HEK293 (cell line): ENCODE measurements at regions not wholly inside any gene's neighbourhood (a gene's known extent, or its start where the extent isn't known, plus 50 kb on each side); places are given as distances from the start of the nearest gene placed in this dataset.

ENCODE experiments used
- CTCF ChIA-PET: fragments of 350-600 bp; formaldehyde crosslinking; extraction: SDS; loops from one replicate; lab custom pipeline; 2021; ENCODE audit warnings: antibody characterized with exemption; lab: Yijun Ruan, JAX
- POLR2A ChIA-PET: fragments of 300-600 bp; formaldehyde crosslinking; extraction: SDS; loops from one replicate; lab custom pipeline; 2020; ENCODE audit warnings: antibody characterized with exemption, inconsistent platforms; lab: Yijun Ruan, JAX
- H3K27ac ChIP-seq: fragments of 200-500 bp; sonication (Bioruptor generic); 2 replicates; pipeline ENCODE4 v1.5.1; 2014; ENCODE audit warnings: low read depth, low read length, control low read depth, inconsistent platforms; ENCODE audit errors: extremely low read depth
- H3K36me3 ChIP-seq, 2 experiments: fragments of 200-500 bp in 1 of 2; sonication (Bioruptor generic) in 1 of 2; 1 replicate in 1 of 2; 2 replicates in 1 of 2; pipeline ENCODE4 v1.5.1; 2014 to 2017; ENCODE audit warnings: inconsistent platforms in 2 of 2, low read length in 2 of 2; ENCODE audit not compliant: control insufficient read depth in 2 of 2, insufficient read depth in 1 of 2
- H3K4me1 ChIP-seq: fragments of 200-500 bp; sonication (Bioruptor generic); 2 replicates; pipeline ENCODE4 v1.5.1; 2014; ENCODE audit warnings: mild to moderate bottlenecking, low read length, inconsistent platforms; ENCODE audit not compliant: control insufficient read depth, insufficient read depth
- H3K4me3 ChIP-seq: 2 replicates; pipeline ENCODE4 v1.5.1; 2011; ENCODE audit warnings: low read depth, mild to moderate bottlenecking, control low read depth, low read length, moderate library complexity
- H3K9me3 ChIP-seq: fragments of 200-500 bp; sonication (Bioruptor generic); 2 replicates; pipeline ENCODE4 v1.5.1; 2014; ENCODE audit warnings: low read depth, low read length, inconsistent platforms; ENCODE audit not compliant: control insufficient read depth, insufficient read depth
- IKZF3 ChIP-seq: fragments of 450-650 bp; IDR thresholded peaks from 2 replicates; pipeline ENCODE4 v1.5.0; 2018; ENCODE audit warnings: missing biosample characterization, mild to moderate bottlenecking, missing genetic modification characterization, moderate library complexity
- PATZ1 ChIP-seq: fragments of 450-650 bp; formaldehyde crosslinking; IDR thresholded peaks from 2 replicates; pipeline ENCODE4 v1.5.1; 2016; ENCODE audit warnings: missing biosample characterization, missing genetic modification characterization
- YY1 ChIP-seq: fragments of 450-650 bp; formaldehyde crosslinking; IDR thresholded peaks from 2 replicates; pipeline ENCODE4 v1.5.1; 2018; ENCODE audit warnings: missing biosample characterization, missing genetic modification characterization
- ZNF114 ChIP-seq: fragments of 450-650 bp; formaldehyde crosslinking; IDR thresholded peaks from 2 replicates; pipeline ENCODE4 v1.5.0; 2017; ENCODE audit warnings: missing biosample characterization, missing genetic modification characterization
- ZNF121 ChIP-seq: fragments of 450-650 bp; formaldehyde crosslinking; IDR thresholded peaks from 2 replicates; pipeline ENCODE4 v1.5.1; 2016; ENCODE audit warnings: missing biosample characterization, missing genetic modification characterization
- ZNF132 ChIP-seq: fragments of 450-650 bp; formaldehyde crosslinking; IDR thresholded peaks from 2 replicates; pipeline ENCODE4 v1.5.1; 2017; ENCODE audit warnings: missing biosample characterization, missing genetic modification characterization, borderline replicate concordance
- ZNF148 ChIP-seq: fragments of 450-650 bp; formaldehyde crosslinking; IDR thresholded peaks from 2 replicates; pipeline ENCODE4 v1.5.0; 2017; ENCODE audit warnings: missing biosample characterization, missing genetic modification characterization, borderline replicate concordance
- ZNF19 ChIP-seq: fragments of 450-650 bp; formaldehyde crosslinking; IDR thresholded peaks from 2 replicates; pipeline ENCODE4; 2016; ENCODE audit warnings: missing biosample characterization, missing genetic modification characterization, low read depth
- ZNF24 ChIP-seq: fragments of 450-650 bp; formaldehyde crosslinking; IDR thresholded peaks from 2 replicates; pipeline ENCODE4 v1.5.1; 2016; ENCODE audit warnings: missing biosample characterization, missing genetic modification characterization
- ZNF26 ChIP-seq: fragments of 450-650 bp; formaldehyde crosslinking; IDR thresholded peaks from 2 replicates; pipeline ENCODE4 v1.5.1; 2016; ENCODE audit warnings: missing biosample characterization, missing genetic modification characterization
- ZNF549 ChIP-seq: fragments of 450-650 bp; IDR thresholded peaks from 2 replicates; pipeline ENCODE4 v1.5.1; 2018; ENCODE audit warnings: missing biosample characterization, missing genetic modification characterization, mild to moderate bottlenecking, inconsistent platforms, moderate library complexity
- ZNF555 ChIP-seq: fragments of 450-650 bp; formaldehyde crosslinking; conservative IDR thresholded peaks from 2 replicates; pipeline ENCODE4 v1.5.1; 2017; ENCODE audit warnings: missing biosample characterization, mild to moderate bottlenecking, missing genetic modification characterization, inconsistent platforms
- ZNF596 ChIP-seq: fragments of 450-650 bp; IDR thresholded peaks from 2 replicates; pipeline ENCODE4 v1.5.0; 2018; ENCODE audit warnings: missing biosample characterization, mild to moderate bottlenecking, missing genetic modification characterization, moderate library complexity
- ZNF623 ChIP-seq: fragments of 450-650 bp; formaldehyde crosslinking; IDR thresholded peaks from 2 replicates; pipeline ENCODE4 v1.5.1; 2016; ENCODE audit warnings: missing biosample characterization, missing genetic modification characterization
- ZNF645 ChIP-seq: fragments of 450-650 bp; formaldehyde crosslinking; IDR thresholded peaks from 2 replicates; pipeline ENCODE4; 2016; ENCODE audit warnings: missing biosample characterization, missing genetic modification characterization
- ZNF660 ChIP-seq: fragments of 450-650 bp; IDR thresholded peaks from 2 replicates; pipeline ENCODE4 v1.5.1; 2018; ENCODE audit warnings: missing biosample characterization, mild to moderate bottlenecking, missing genetic modification characterization
- ZNF704 ChIP-seq: fragments of 450-650 bp; formaldehyde crosslinking; IDR thresholded peaks from 2 replicates; pipeline ENCODE4 v1.5.1; 2016; ENCODE audit warnings: missing biosample characterization, missing genetic modification characterization
- ZNF76 ChIP-seq: fragments of 450-650 bp; formaldehyde crosslinking; IDR thresholded peaks from 2 replicates; pipeline ENCODE4; 2016; ENCODE audit warnings: low read depth, missing biosample characterization, missing genetic modification characterization, borderline replicate concordance

GRCh38 chr5:145681216-145681615 is 153.9 kb downstream of the PRELID2 start:
- Histone ChIP-seq H3K9me3 (no peaks in the 10 kb centered on the region), H3K4me1 (no peaks in the 10 kb centered on the region; the same call in 1 of the 2 replicates), H3K27ac (no peak overlapping the region), H3K36me3 (no peaks in the 10 kb centered on the region), H3K4me3 (no peak overlapping the region)
- TF ChIP-seq ZNF19 (tag by site-specific recombination): no peak
- TF ChIP-seq ZNF132 (tag by site-specific recombination): no peak
- no peak for TF ChIP-seq ZNF555 (tag by site-specific recombination)
- TF ChIP-seq ZNF24: no peak
- TF ChIP-seq ZNF596 (tag by site-specific recombination): no peak
- TF ChIP-seq PATZ1 (tag by site-specific recombination): no peak
- TF ChIP-seq ZNF121: no peak
- no peak for TF ChIP-seq ZNF645 (tag by site-specific recombination)
- no peak for TF ChIP-seq ZNF76
- TF ChIP-seq IKZF3 (tag by site-specific recombination): no peak
- POLR2A ChIA-PET: interaction anchor here (0.9 kb wide), 1 partner anchor 15 kb away, joined by 3 read pairs; no protein-coding TSS in a partner anchor
- CTCF ChIA-PET: interaction anchor here (0.6 to 2.4 kb wide), 21 partner anchors 8 to 1333 kb away, joined by 3 to 11 read pairs (median 4); no protein-coding TSS in a partner anchor

DNA sequence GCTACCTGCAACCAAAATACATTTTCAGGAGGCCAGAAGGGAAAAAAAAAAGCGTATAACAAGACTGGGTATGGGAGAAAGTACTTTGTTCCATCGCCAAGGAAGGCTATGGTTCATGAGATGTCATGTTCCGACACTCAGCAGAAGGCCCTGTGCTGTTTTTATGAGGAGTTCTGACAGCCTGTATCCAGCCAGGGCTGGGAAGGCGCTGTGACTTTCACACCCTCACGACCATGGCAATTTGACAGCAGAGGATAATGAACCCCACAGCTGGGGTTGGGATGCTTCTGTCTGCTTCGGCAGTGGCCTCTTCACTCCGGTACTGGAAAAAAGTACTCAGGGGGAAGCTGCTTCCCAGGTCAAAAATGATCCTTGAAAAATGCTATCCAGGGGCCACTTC is 154.4 kb downstream of the PRELID2 start:
- H3K4me1 ChIP-seq: no peaks in the 10 kb centered on the region; the same call in 1 of the 2 replicates
- H3K4me3 ChIP-seq: no peak overlapping the region
- no peak for TF ChIP-seq ZNF148 (tag by site-specific recombination)
- no peak for TF ChIP-seq ZNF704 (tag by site-specific recombination)
- no peak for TF ChIP-seq ZNF623 (tag by site-specific recombination)
- no peak for TF ChIP-seq YY1 (tag by site-specific recombination)
- TF ChIP-seq ZNF549 (tag by site-specific recombination): no peak
- no peak for TF ChIP-seq ZNF114 (tag by site-specific recombination)
- TF ChIP-seq ZNF26 (tag by site-specific recombination): no peak
- TF ChIP-seq ZNF660: no peak
- H3K36me3 ChIP-seq: no peaks in the 10 kb centered on the region
- no peak overlapping the region for H3K27ac ChIP-seq
- H3K9me3 ChIP-seq: no peaks in the 10 kb centered on the region
- CTCF ChIA-PET: interaction anchor here (0.6 to 2.4 kb wide), 14 partner anchors 8 to 436 kb away, joined by 3 to 11 read pairs (median 4); no protein-coding TSS in a partner anchor
- POLR2A ChIA-PET: no interaction called here
